ENCODE measurements at regions not wholly inside any gene's neighbourhood (a gene's known extent, or its start where the extent isn't known, plus 50 kb on each side); places are given as distances from the start of the nearest gene placed in this dataset.

DNA sequence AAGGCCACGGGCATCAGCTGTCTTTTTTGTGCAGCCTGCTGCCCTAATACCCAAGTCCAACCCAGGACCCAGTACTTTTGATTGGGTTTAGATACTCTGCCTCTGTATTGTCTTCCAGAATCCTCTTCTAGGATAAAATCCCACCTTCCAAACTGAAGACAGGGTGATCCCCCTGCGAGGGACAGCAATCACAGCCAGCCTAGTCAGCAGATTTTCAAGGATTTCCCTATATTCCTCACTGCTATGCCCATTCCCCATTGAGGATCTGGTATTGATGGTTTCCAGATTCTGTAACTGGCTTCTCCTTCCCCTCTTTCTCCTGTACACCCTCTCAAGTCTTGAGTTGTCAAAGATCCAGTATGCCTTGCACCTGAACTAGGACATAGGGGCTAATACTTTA, 389.4 kb downstream of the TRIM36 start (continued):
- TF ChIP-seq, protein P1, sequence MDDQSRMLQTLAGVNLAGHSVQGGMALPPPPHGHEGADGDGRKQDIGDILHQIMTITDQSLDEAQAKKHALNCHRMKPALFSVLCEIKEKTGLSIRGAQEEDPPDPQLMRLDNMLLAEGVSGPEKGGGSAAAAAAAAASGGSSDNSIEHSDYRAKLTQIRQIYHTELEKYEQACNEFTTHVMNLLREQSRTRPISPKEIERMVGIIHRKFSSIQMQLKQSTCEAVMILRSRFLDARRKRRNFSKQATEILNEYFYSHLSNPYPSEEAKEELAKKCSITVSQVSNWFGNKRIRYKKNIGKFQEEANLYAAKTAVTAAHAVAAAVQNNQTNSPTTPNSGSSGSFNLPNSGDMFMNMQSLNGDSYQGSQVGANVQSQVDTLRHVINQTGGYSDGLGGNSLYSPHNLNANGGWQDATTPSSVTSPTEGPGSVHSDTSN (IDR thresholded peaks at IDR 0.05; ENCODE audit: insufficient replicate concordance, low read depth, low read length) = no peak
- TF ChIP-seq, protein P2, sequence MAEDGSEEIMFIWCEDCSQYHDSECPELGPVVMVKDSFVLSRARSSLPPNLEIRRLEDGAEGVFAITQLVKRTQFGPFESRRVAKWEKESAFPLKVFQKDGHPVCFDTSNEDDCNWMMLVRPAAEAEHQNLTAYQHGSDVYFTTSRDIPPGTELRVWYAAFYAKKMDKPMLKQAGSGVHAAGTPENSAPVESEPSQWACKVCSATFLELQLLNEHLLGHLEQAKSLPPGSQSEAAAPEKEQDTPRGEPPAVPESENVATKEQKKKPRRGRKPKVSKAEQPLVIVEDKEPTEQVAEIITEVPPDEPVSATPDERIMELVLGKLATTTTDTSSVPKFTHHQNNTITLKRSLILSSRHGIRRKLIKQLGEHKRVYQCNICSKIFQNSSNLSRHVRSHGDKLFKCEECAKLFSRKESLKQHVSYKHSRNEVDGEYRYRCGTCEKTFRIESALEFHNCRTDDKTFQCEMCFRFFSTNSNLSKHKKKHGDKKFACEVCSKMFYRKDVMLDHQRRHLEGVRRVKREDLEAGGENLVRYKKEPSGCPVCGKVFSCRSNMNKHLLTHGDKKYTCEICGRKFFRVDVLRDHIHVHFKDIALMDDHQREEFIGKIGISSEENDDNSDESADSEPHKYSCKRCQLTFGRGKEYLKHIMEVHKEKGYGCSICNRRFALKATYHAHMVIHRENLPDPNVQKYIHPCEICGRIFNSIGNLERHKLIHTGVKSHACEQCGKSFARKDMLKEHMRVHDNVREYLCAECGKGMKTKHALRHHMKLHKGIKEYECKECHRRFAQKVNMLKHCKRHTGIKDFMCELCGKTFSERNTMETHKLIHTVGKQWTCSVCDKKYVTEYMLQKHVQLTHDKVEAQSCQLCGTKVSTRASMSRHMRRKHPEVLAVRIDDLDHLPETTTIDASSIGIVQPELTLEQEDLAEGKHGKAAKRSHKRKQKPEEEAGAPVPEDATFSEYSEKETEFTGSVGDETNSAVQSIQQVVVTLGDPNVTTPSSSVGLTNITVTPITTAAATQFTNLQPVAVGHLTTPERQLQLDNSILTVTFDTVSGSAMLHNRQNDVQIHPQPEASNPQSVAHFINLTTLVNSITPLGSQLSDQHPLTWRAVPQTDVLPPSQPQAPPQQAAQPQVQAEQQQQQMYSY (CRISPR knock-in tag; IDR thresholded peaks at IDR 0.05) = no peak
- no peak for TF ChIP-seq MEF2A (IDR thresholded peaks at IDR 0.05; ENCODE audit: insufficient read depth, low read depth, low read length)
- no peak for TF ChIP-seq GATAD2B (conservative IDR thresholded peaks at IDR 0.05; ENCODE audit: low read depth)
- TF ChIP-seq, protein P3, sequence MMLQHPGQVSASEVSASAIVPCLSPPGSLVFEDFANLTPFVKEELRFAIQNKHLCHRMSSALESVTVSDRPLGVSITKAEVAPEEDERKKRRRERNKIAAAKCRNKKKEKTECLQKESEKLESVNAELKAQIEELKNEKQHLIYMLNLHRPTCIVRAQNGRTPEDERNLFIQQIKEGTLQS (IDR thresholded peaks at IDR 0.05; ENCODE audit: borderline replicate concordance, extremely low read depth, low read depth, low read length) = no peak
- TF ChIP-seq, protein P4, sequence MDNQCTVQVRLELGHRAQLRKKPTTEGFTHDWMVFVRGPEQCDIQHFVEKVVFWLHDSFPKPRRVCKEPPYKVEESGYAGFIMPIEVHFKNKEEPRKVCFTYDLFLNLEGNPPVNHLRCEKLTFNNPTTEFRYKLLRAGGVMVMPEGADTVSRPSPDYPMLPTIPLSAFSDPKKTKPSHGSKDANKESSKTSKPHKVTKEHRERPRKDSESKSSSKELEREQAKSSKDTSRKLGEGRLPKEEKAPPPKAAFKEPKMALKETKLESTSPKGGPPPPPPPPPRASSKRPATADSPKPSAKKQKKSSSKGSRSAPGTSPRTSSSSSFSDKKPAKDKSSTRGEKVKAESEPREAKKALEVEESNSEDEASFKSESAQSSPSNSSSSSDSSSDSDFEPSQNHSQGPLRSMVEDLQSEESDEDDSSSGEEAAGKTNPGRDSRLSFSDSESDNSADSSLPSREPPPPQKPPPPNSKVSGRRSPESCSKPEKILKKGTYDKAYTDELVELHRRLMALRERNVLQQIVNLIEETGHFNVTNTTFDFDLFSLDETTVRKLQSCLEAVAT (IDR thresholded peaks at IDR 0.05) = no peak
- TF ChIP-seq, protein P5, sequence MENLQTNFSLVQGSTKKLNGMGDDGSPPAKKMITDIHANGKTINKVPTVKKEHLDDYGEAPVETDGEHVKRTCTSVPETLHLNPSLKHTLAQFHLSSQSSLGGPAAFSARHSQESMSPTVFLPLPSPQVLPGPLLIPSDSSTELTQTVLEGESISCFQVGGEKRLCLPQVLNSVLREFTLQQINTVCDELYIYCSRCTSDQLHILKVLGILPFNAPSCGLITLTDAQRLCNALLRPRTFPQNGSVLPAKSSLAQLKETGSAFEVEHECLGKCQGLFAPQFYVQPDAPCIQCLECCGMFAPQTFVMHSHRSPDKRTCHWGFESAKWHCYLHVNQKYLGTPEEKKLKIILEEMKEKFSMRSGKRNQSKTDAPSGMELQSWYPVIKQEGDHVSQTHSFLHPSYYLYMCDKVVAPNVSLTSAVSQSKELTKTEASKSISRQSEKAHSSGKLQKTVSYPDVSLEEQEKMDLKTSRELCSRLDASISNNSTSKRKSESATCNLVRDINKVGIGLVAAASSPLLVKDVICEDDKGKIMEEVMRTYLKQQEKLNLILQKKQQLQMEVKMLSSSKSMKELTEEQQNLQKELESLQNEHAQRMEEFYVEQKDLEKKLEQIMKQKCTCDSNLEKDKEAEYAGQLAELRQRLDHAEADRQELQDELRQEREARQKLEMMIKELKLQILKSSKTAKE (IDR thresholded peaks at IDR 0.05; ENCODE audit: low read depth, poor library complexity, severe bottlenecking) = no peak
- no peak for TF ChIP-seq STAT3 (IDR thresholded peaks at IDR 0.05; ENCODE audit: low read depth, low read length)
